Amniotic stem cell (primary cell): ENCODE measurements at regions not wholly inside any gene's neighbourhood (a gene's known extent, or its start where the extent isn't known, plus 50 kb on each side); places are given as distances from the start of the nearest gene placed in this dataset.
"Not testable (repeated sequence)": the region's sequence is repeated elsewhere in the genome, so short reads cannot be mapped to it uniquely, and the experiment has no call there.

ENCODE experiments used
- DNase-seq: peaks from one replicate; lab custom pipeline; 2025; lab: John Stamatoyannopoulos, UW

GRCh38 chr5:105917189-105917588 lies 1753.5 kb downstream of the EFNA5 start:
- DNase-seq, result no peak

- DNase-seq, result no peak
These were observed 1763.7 kb downstream of the EFNA5 start for GRCh38 chr5:105907016-105907415.

GRCh38 chr5:105905392-105905791 lies 1765.3 kb downstream of the EFNA5 start:
- DNase-seq, result no peak

GRCh38 chr5:105903069-105903468 lies 1767.7 kb downstream of the EFNA5 start:
- DNase-seq, result no peak

GRCh38 chr5:105899726-105900125 lies 1771.0 kb downstream of the EFNA5 start:
- no peak for DNase-seq

- DNase-seq, result no peak
These were observed 1772.6 kb downstream of the EFNA5 start for GRCh38 chr5:105898183-105898582.

GRCh38 chr5:105885266-105885665 lies 1785.5 kb downstream of the EFNA5 start:
- DNase-seq, result no peak

- DNase-seq, result no peak
These were observed 1787.7 kb downstream of the EFNA5 start for GRCh38 chr5:105882956-105883481.

GRCh38 chr5:105878402-105878801 lies 1792.3 kb downstream of the EFNA5 start:
- no peak for DNase-seq

GRCh38 chr5:105877592-105877991 lies 1793.1 kb downstream of the EFNA5 start:
- no peak for DNase-seq

GRCh38 chr5:105874316-105874715 lies 1796.4 kb downstream of the EFNA5 start:
- no peak for DNase-seq

- no peak for DNase-seq
These were observed 1798.0 kb downstream of the EFNA5 start for GRCh38 chr5:105872569-105873270.

- DNase-seq, result no peak
These were observed 1802.5 kb downstream of the EFNA5 start for GRCh38 chr5:105868038-105868780.

GRCh38 chr5:105865834-105866233 lies 1804.9 kb downstream of the EFNA5 start:
- DNase-seq, result no peak

GRCh38 chr5:105859350-105859749 lies 1811.4 kb downstream of the EFNA5 start:
- DNase-seq, result not testable (repeated sequence)

- no peak for DNase-seq
These were observed 1821.0 kb downstream of the EFNA5 start for GRCh38 chr5:105849701-105850100.

- no peak for DNase-seq
These were observed 1829.9 kb downstream of the EFNA5 start for GRCh38 chr5:105840800-105841199.

GRCh38 chr5:105836887-105837286 lies 1833.8 kb downstream of the EFNA5 start:
- DNase-seq, result no peak

- no peak for DNase-seq
These were observed 1834.5 kb downstream of the EFNA5 start for GRCh38 chr5:105836268-105836667.

GRCh38 chr5:105828821-105829220 lies 1841.9 kb downstream of the EFNA5 start:
- DNase-seq, result no peak

GRCh38 chr5:105821800-105822199 lies 1848.9 kb downstream of the EFNA5 start:
- no peak for DNase-seq

- no peak for DNase-seq
These were observed 1852.8 kb downstream of the EFNA5 start for GRCh38 chr5:105817914-105818313.

GRCh38 chr5:105817416-105817815 lies 1853.3 kb downstream of the EFNA5 start:
- DNase-seq, result no peak
